Ishikawa (cell line): ENCODE measurements at regions not wholly inside any gene's neighbourhood (a gene's known extent, or its start where the extent isn't known, plus 50 kb on each side); places are given as distances from the start of the nearest gene placed in this dataset.

Source experiments
- CEBPB ChIP-seq: IDR thresholded peaks from 2 replicates; pipeline ENCODE4 v1.6.1; 2012
- CREB1 ChIP-seq: IDR thresholded peaks from 2 replicates; pipeline ENCODE4 v1.6.1; 2012; ENCODE audit warnings: low read depth
- EP300 ChIP-seq: IDR thresholded peaks from 2 replicates; pipeline ENCODE4 v1.6.1; 2012; ENCODE audit warnings: borderline replicate concordance
- FOXM1 ChIP-seq: IDR thresholded peaks from 2 replicates; pipeline ENCODE4 v1.6.1; 2012; ENCODE audit warnings: low read depth, borderline replicate concordance
- RAD21 ChIP-seq: IDR thresholded peaks from 2 replicates; pipeline ENCODE4 v1.6.1; 2012; ENCODE audit warnings: low read depth
- TEAD4 ChIP-seq: IDR thresholded peaks from 2 replicates; pipeline ENCODE4 v1.6.1; 2012
- YY1 ChIP-seq: IDR thresholded peaks from 2 replicates; pipeline ENCODE4 v1.6.1; 2012; ENCODE audit warnings: low read depth
- ZBTB7A ChIP-seq: IDR thresholded peaks from 2 replicates; pipeline ENCODE4 v1.6.1; 2012; ENCODE audit warnings: low read depth
- TF ChIP-seq, protein P1 (sequence below): IDR thresholded peaks from 2 replicates; pipeline ENCODE4 v1.6.1; 2012; ENCODE audit warnings: low read depth, mild to moderate bottlenecking

DNA sequence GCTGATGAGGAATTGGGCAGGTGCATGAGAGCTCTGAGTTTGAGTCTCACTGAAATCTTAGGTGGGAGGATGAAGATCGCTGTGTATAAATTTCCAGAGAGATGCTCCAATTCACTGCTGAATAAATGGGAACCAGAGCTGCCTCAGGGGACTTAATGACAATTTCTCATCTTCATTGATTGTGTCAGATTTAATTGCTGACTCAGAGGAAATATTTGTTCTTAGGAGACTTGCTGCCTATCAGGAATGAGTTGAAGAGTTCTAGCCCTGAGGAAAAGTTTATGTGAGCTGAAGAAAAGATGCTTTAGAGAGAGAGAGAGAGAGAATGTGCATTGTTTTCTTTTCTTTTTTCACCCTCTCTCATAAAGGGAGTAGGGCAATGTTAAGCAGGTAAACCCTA is 827.5 kb upstream of the WWC1 start:
- TF ChIP-seq ZBTB7A, result no peak
- TF ChIP-seq, protein P1, sequence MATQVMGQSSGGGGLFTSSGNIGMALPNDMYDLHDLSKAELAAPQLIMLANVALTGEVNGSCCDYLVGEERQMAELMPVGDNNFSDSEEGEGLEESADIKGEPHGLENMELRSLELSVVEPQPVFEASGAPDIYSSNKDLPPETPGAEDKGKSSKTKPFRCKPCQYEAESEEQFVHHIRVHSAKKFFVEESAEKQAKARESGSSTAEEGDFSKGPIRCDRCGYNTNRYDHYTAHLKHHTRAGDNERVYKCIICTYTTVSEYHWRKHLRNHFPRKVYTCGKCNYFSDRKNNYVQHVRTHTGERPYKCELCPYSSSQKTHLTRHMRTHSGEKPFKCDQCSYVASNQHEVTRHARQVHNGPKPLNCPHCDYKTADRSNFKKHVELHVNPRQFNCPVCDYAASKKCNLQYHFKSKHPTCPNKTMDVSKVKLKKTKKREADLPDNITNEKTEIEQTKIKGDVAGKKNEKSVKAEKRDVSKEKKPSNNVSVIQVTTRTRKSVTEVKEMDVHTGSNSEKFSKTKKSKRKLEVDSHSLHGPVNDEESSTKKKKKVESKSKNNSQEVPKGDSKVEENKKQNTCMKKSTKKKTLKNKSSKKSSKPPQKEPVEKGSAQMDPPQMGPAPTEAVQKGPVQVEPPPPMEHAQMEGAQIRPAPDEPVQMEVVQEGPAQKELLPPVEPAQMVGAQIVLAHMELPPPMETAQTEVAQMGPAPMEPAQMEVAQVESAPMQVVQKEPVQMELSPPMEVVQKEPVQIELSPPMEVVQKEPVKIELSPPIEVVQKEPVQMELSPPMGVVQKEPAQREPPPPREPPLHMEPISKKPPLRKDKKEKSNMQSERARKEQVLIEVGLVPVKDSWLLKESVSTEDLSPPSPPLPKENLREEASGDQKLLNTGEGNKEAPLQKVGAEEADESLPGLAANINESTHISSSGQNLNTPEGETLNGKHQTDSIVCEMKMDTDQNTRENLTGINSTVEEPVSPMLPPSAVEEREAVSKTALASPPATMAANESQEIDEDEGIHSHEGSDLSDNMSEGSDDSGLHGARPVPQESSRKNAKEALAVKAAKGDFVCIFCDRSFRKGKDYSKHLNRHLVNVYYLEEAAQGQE, result no peak
- TF ChIP-seq FOXM1, result no peak
- no peak for TF ChIP-seq CREB1
- no peak for TF ChIP-seq TEAD4
- TF ChIP-seq CEBPB, result no peak
- TF ChIP-seq YY1, result no peak
- TF ChIP-seq RAD21, result no peak
- TF ChIP-seq EP300, result no peak
